Suprapubic skin (tissue), 3 donors: ENCODE measurements at regions not wholly inside any gene's neighbourhood (a gene's known extent, or its start where the extent isn't known, plus 50 kb on each side); places are given as distances from the start of the nearest gene placed in this dataset.

Experiments used
- CTCF ChIP-seq, 2 donors: fragments of 200-600 bp in 1 of 2; fragments of 450-650 bp in 1 of 2; sonication (generic) in 1 of 2; IDR thresholded peaks; one replicate each; pipeline ENCODE4 v1.5.1; 2016 to 2019; ENCODE audit warnings: antibody characterized with exemption in 2 of 2, mild to moderate bottlenecking in 1 of 2, moderate library complexity in 1 of 2
- POLR2A ChIP-seq, 2 donors: fragments of 450-650 bp; IDR thresholded peaks; one replicate each; pipeline ENCODE4 v1.6.1; 2017; ENCODE audit warnings: antibody characterized with exemption in 2 of 2, mild to moderate bottlenecking in 2 of 2, moderate library complexity in 2 of 2

GRCh38 chr5:58232130-58232529 lies 227.8 kb downstream of the PLK2 start:
- TF ChIP-seq POLR2A (IDR thresholded peaks at IDR 0.05) (no peak), CTCF (IDR thresholded peaks at IDR 0.05) (no peak)
